ENCODE measurements at regions not wholly inside any gene's neighbourhood (a gene's known extent, or its start where the extent isn't known, plus 50 kb on each side); places are given as distances from the start of the nearest gene placed in this dataset.

DNA sequence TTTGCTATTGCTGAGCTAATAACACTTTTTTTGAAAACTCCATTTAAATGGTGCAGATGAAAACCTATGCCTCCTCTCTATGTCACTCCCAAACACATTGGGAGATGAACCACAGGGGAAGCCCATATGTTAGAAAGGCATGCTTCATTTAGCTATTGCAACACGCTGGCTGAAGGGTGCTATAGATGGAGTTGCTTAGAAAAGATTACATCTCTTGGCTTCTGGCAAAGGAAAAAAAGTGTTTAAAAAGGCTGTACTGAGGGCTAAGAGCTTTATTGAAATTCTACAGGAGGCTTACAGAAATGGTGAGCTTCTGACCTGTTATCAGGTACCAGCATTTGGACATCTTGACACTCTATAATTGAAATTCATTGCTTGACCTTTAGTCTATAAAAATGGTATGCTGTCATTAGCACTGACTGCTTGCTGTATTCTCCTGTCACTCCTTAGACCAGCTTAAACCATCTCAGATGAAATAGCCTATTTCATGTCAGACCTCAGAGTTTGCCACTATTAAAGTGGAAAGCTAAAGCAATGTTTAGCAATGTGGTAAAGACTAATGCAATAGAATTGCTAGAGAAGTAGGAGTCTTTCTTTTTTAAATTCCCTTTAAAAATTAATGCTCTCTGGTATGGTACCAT, 503.9 kb downstream of the CDH11 start:
- no peak overlapping the region for H3K4me3 ChIP-seq (ENCODE audit: low read depth, low read length)
- DNase-seq (ENCODE audit: low read depth) = no peak
- TF ChIP-seq POLR2A (IDR thresholded peaks at IDR 0.05; ENCODE audit: extremely low read depth, insufficient read length) (no peak), MYC (IDR thresholded peaks at IDR 0.05; ENCODE audit: low read depth, low read length) (no peak)
- TF ChIP-seq, protein P1, sequence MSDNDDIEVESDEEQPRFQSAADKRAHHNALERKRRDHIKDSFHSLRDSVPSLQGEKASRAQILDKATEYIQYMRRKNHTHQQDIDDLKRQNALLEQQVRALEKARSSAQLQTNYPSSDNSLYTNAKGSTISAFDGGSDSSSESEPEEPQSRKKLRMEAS (IDR thresholded peaks at IDR 0.05; ENCODE audit: low read depth, low read length) = no peak
- TF ChIP-seq, protein P2, sequence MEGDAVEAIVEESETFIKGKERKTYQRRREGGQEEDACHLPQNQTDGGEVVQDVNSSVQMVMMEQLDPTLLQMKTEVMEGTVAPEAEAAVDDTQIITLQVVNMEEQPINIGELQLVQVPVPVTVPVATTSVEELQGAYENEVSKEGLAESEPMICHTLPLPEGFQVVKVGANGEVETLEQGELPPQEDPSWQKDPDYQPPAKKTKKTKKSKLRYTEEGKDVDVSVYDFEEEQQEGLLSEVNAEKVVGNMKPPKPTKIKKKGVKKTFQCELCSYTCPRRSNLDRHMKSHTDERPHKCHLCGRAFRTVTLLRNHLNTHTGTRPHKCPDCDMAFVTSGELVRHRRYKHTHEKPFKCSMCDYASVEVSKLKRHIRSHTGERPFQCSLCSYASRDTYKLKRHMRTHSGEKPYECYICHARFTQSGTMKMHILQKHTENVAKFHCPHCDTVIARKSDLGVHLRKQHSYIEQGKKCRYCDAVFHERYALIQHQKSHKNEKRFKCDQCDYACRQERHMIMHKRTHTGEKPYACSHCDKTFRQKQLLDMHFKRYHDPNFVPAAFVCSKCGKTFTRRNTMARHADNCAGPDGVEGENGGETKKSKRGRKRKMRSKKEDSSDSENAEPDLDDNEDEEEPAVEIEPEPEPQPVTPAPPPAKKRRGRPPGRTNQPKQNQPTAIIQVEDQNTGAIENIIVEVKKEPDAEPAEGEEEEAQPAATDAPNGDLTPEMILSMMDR (IDR thresholded peaks at IDR 0.05; ENCODE audit: low read depth, low read length) = no peak

DNA sequence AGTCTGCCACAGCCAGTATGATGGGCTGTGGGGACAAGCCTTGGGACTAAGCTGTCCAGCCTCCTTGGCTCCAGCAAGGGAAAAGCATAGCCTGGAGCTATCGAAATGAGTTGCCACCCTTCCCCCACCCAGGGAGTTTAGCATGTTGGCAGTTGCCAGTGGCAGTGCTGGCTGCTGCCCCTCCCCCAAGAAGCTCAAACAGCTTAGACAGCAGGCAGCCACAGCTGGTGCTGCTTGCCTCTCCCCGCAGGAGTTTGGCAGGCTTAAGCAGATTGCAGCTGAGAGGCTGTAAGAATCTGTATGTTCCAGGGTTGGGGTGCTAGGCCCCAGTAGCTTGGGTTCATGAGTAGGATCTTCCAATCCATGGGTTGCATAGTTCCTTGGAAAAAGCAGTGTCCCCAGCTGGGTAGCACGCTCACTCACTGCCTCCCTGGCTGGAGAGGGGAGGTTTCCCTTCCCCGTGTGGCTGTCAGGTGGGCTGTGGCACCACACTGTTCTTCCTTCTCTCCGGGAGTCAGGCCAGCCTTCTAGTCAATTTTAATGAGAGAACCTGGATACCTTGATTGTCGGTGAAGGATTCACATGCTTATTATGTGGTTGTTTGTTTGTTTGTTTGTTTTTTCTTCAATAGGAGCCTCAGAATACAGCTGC, 506.1 kb downstream of the CDH11 start:
- DNase-seq (ENCODE audit: low read depth) = no peak
- TF ChIP-seq, protein P1 (IDR thresholded peaks at IDR 0.05; ENCODE audit: low read depth, low read length) = no peak
- no peak for TF ChIP-seq POLR2A (IDR thresholded peaks at IDR 0.05; ENCODE audit: extremely low read depth, insufficient read length)
- TF ChIP-seq, protein P2 (IDR thresholded peaks at IDR 0.05; ENCODE audit: low read depth, low read length) = no peak
- TF ChIP-seq MYC (IDR thresholded peaks at IDR 0.05; ENCODE audit: low read depth, low read length) = no peak
- no peak overlapping the region for H3K4me3 ChIP-seq (ENCODE audit: low read depth, low read length)

DNA sequence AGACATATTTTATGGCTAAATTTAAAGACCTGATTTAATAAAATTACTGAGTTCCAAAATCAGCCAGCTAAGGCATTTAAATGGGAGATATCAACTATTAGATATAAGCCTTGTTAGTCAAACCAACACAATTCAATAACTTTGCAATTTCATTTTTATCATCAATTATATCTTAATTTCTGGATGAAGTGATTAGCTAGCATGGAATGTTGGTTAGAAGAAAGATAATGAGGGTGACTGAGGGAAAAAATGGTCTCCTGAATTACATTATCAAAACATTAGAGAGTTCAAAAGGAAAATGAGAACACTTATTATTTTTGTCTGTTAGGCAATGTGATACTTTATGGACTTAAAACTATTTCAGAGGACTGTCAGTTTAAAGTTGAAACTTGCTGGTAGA, 525.7 kb downstream of the CDH11 start:
- no peak for TF ChIP-seq MYC (IDR thresholded peaks at IDR 0.05; ENCODE audit: low read depth, low read length)
- TF ChIP-seq, protein P2 (IDR thresholded peaks at IDR 0.05; ENCODE audit: low read depth, low read length) = no peak
- TF ChIP-seq, protein P1 (IDR thresholded peaks at IDR 0.05; ENCODE audit: low read depth, low read length) = no peak
- no peak for TF ChIP-seq POLR2A (IDR thresholded peaks at IDR 0.05; ENCODE audit: extremely low read depth, insufficient read length)
- DNase-seq (ENCODE audit: low read depth) = no peak
- H3K4me3 ChIP-seq (ENCODE audit: low read depth, low read length) = no peak overlapping the region

DNA sequence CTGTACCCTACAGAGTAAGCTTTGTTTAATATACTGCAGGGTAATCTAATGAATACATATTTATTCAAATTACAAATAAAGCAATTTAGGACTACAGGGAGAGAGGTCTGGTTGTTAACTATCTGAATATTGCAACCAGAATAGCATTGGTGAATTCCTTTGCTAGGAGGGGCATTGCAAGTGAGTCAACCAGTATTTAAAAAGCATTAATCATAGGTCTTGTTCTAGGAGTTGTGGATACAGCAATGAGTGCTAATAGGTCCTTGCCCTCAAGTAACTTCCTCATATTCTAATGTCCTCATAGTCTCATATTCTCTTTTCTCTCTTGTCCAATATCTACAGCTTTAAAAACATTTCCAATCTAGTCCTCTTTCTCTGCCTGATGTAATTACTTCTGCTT, 531.4 kb downstream of the CDH11 start:
- no peak overlapping the region for H3K4me3 ChIP-seq (ENCODE audit: low read depth, low read length)
- TF ChIP-seq, protein P2 (IDR thresholded peaks at IDR 0.05; ENCODE audit: low read depth, low read length) = no peak
- TF ChIP-seq MYC (IDR thresholded peaks at IDR 0.05; ENCODE audit: low read depth, low read length) (no peak), POLR2A (IDR thresholded peaks at IDR 0.05; ENCODE audit: extremely low read depth, insufficient read length) (no peak)
- TF ChIP-seq, protein P1 (IDR thresholded peaks at IDR 0.05; ENCODE audit: low read depth, low read length) = no peak
- DNase-seq (ENCODE audit: low read depth) = no peak

DNA sequence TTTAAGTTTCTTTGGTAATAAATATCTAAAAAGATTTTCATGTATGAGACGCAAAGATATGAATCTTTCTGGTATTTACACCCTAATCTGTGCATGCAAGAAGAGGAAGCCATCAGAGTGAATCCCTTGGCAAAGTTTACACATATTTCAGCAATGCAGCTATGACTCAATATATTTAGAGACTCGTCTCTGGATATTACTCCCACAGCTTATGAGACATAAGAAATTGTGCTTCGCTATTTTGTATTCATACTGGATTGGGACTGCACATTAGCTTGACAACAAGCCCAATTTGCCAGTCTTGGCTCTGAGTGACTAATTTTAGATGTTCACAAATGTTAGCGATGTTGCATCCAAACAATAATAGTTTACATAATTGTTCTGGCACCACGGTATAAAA, 532.0 kb downstream of the CDH11 start:
- DNase-seq (ENCODE audit: low read depth) = no peak
- TF ChIP-seq MYC (IDR thresholded peaks at IDR 0.05; ENCODE audit: low read depth, low read length) (no peak), POLR2A (IDR thresholded peaks at IDR 0.05; ENCODE audit: extremely low read depth, insufficient read length) (no peak)
- TF ChIP-seq, protein P1 (IDR thresholded peaks at IDR 0.05; ENCODE audit: low read depth, low read length) = no peak
- TF ChIP-seq, protein P2 (IDR thresholded peaks at IDR 0.05; ENCODE audit: low read depth, low read length) = no peak
- no peak overlapping the region for H3K4me3 ChIP-seq (ENCODE audit: low read depth, low read length)
